Colonic mucosa (tissue), 4 donors: ENCODE measurements at regions not wholly inside any gene's neighbourhood (a gene's known extent, or its start where the extent isn't known, plus 50 kb on each side); places are given as distances from the start of the nearest gene placed in this dataset.
"Not testable (repeated sequence)": the region's sequence is repeated elsewhere in the genome, so short reads cannot be mapped to it uniquely, and the experiment has no call there.

Source experiments
- DNase-seq: peaks from one replicate; pipeline ENCODE4 v3.0.0-alpha.2; 2020
- H3K27ac ChIP-seq: fragments of 200-600 bp; one replicate; pipeline ENCODE4 v1.8.0; 2021
- H3K27me3 ChIP-seq: fragments of 200-600 bp; one replicate; pipeline ENCODE4 v1.8.0; 2021
- H3K36me3 ChIP-seq: fragments of 200-600 bp; one replicate; pipeline ENCODE4 v1.8.0; 2021
- H3K4me1 ChIP-seq: fragments of 200-600 bp; one replicate; pipeline ENCODE4 v1.8.0; 2021; ENCODE audit warnings: mild to moderate bottlenecking
- H3K4me3 ChIP-seq: fragments of 200-600 bp; one replicate; pipeline ENCODE4 v1.8.0; 2021
- H3K9ac ChIP-seq, 2 donors: one replicate each; pipeline ENCODE4 v1.7.0; 2013; ENCODE audit warnings: control low read depth in 2 of 2, low read depth in 2 of 2, low read length in 2 of 2
- H3K9me3 ChIP-seq: fragments of 200-600 bp; one replicate; pipeline ENCODE4 v1.8.0; 2021
- intact Hi-C: fragments of 100-400 bp; cut with DNase I; formaldehyde crosslinking; loops from one replicate; pipeline ENCODE4 v1.14.1; 2022
- TF ChIP-seq, protein P1 (sequence below): fragments of 200-600 bp; IDR thresholded peaks from one replicate; pipeline ENCODE4 v1.8.0; 2022; ENCODE audit warnings: antibody characterized with exemption, mild to moderate bottlenecking
- donor health status: healthy.
- donor health status: DM: no; HTN: no; CAD: no.
- donor health status: DM: no; HTN: no; CAD: no.

GRCh38 chr5:82519558-82519957 is 241.4 kb upstream of the RPS23 start:
- intact Hi-C loops: no loop called here
- Histone ChIP-seq H3K27ac (no peak overlapping the region), H3K4me3 (no peak overlapping the region), H3K9me3 (no peaks in the 10 kb centered on the region), H3K36me3 (no peaks in the 10 kb centered on the region), H3K27me3 (no peaks in the 10 kb centered on the region), H3K9ac (no peak overlapping the region), H3K4me1 (no peaks in the 10 kb centered on the region)
- TF ChIP-seq, protein P1, sequence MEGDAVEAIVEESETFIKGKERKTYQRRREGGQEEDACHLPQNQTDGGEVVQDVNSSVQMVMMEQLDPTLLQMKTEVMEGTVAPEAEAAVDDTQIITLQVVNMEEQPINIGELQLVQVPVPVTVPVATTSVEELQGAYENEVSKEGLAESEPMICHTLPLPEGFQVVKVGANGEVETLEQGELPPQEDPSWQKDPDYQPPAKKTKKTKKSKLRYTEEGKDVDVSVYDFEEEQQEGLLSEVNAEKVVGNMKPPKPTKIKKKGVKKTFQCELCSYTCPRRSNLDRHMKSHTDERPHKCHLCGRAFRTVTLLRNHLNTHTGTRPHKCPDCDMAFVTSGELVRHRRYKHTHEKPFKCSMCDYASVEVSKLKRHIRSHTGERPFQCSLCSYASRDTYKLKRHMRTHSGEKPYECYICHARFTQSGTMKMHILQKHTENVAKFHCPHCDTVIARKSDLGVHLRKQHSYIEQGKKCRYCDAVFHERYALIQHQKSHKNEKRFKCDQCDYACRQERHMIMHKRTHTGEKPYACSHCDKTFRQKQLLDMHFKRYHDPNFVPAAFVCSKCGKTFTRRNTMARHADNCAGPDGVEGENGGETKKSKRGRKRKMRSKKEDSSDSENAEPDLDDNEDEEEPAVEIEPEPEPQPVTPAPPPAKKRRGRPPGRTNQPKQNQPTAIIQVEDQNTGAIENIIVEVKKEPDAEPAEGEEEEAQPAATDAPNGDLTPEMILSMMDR: no peak
- DNase-seq: no peak

DNA sequence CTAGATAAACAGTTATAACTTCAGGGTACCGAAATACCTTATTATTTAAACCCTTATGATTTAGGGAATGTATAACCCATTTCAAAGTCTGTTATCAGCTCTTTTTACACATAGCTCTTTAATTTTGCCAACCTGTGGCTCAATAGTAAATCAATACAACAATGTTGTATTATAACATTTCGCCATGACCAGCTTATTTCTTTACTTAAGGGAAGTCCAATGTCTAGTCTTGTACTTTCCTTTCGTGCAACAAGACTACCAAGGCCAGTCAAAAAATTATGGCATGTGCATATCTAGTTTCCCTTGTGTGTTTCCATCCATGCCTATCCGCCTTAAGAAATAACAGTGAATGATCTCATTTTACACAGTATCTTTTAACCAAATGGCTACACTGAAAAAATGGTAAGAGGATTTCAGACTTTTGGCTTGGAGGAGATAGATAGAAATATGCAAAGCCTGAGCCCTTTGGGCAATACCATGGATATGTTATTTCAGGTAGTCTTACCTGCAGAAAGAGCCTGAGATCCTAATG is 239.5 kb upstream of the RPS23 start:
- intact Hi-C loops: no loop called here
- Histone ChIP-seq H3K27me3 (no peaks in the 10 kb centered on the region), H3K9me3 (no peaks in the 10 kb centered on the region), H3K4me1 (no peaks in the 10 kb centered on the region), H3K9ac (no peak overlapping the region), H3K4me3 (no peak overlapping the region), H3K36me3 (no peaks in the 10 kb centered on the region), H3K27ac (no peak overlapping the region)
- DNase-seq: no peak
- TF ChIP-seq, protein P1: no peak

GRCh38 chr5:82513738-82514137 is 235.6 kb upstream of the RPS23 start:
- DNase-seq: no peak
- Histone ChIP-seq H3K9ac (no peak overlapping the region), H3K9me3 (no peaks in the 10 kb centered on the region), H3K27ac (no peak overlapping the region), H3K4me3 (no peak overlapping the region), H3K27me3 (no peaks in the 10 kb centered on the region), H3K4me1 (no peaks in the 10 kb centered on the region), H3K36me3 (no peaks in the 10 kb centered on the region)
- TF ChIP-seq, protein P1: no peak
- intact Hi-C loops: no loop called here

GRCh38 chr5:82512025-82512424 is 233.9 kb upstream of the RPS23 start:
- intact Hi-C loops: no loop called here
- Histone ChIP-seq H3K27ac (no peak overlapping the region), H3K27me3 (no peaks in the 10 kb centered on the region), H3K36me3 (no peaks in the 10 kb centered on the region), H3K9me3 (no peaks in the 10 kb centered on the region), H3K4me1 (no peaks in the 10 kb centered on the region), H3K4me3 (no peak overlapping the region), H3K9ac (no peak overlapping the region)
- DNase-seq: no peak
- TF ChIP-seq, protein P1: no peak

DNA sequence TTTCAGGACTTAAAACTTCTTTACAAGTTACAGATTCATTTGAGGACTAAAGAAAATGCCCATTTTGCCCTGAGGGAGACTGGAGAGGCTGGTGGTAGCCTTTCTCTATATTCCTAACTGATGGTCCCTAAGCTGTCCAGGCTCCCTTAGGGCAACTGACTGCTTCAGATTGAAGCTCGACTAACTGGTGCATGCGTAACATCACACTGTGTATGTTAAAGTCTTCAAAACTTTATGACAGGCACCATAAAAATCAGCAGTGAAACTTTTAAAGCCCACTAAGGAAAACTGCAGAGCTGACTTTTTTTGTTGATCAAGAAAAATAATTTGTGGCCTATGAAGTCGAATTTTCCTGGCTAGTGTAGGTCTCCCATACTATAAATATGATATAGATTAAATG is 233.0 kb upstream of the RPS23 start:
- TF ChIP-seq, protein P1: no peak
- no peak for DNase-seq
- Histone ChIP-seq H3K36me3 (no peaks in the 10 kb centered on the region), H3K27me3 (no peaks in the 10 kb centered on the region), H3K27ac (no peak overlapping the region), H3K9me3 (no peaks in the 10 kb centered on the region), H3K4me1 (no peaks in the 10 kb centered on the region), H3K4me3 (no peak overlapping the region), H3K9ac (no peak overlapping the region)
- intact Hi-C loops: no loop called here

- no peak overlapping the region for H3K27ac ChIP-seq
- DNase-seq: no peak
- H3K9ac ChIP-seq: no peak overlapping the region
- no peaks in the 10 kb centered on the region for H3K9me3 ChIP-seq
- H3K4me3 ChIP-seq: no peak overlapping the region
- H3K36me3 ChIP-seq: no peaks in the 10 kb centered on the region
- intact Hi-C loops: no loop called here
- TF ChIP-seq, protein P1: no peak
- no peaks in the 10 kb centered on the region for H3K4me1 ChIP-seq
- no peaks in the 10 kb centered on the region for H3K27me3 ChIP-seq
Measured at GRCh38 chr5:82509762-82510161, 231.6 kb upstream of the RPS23 start.

DNA sequence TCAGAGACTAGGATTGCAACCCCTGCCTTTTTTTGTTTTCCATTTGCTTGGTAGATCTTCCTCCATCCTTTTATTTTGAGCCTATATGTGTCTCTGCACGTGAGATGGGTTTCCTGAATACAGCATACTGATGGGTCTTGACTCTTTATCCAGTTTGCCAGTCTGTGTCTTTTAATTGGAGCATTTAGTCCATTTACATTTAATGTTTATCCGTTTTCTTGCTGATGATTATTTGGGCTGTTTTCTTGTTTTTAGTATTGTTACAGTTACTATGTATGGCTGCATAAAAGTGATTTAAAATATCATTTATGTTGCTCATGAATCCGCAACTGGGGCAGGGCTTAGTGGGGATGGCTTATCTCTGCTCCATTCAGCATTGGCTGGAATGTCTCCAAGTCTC is 228.2 kb upstream of the RPS23 start:
- intact Hi-C loops, H3K27me3 ChIP-seq: not testable (repeated sequence)

More for the DNA sequence above, 228.2 kb upstream of the RPS23 start:
- H3K9ac ChIP-seq, H3K4me3 ChIP-seq, H3K27ac ChIP-seq, DNase-seq, H3K4me1 ChIP-seq, H3K36me3 ChIP-seq, H3K9me3 ChIP-seq: not testable (repeated sequence)
